NT2/D1 (cell line): ENCODE measurements at regions not wholly inside any gene's neighbourhood (a gene's known extent, or its start where the extent isn't known, plus 50 kb on each side); places are given as distances from the start of the nearest gene placed in this dataset.

Experiments used
- SUZ12 ChIP-seq: IDR thresholded peaks from 2 replicates; pipeline ENCODE4 v1.6.1; 2011; ENCODE audit not compliant: insufficient read length, insufficient read depth; ENCODE audit errors: extremely low read depth
- YY1 ChIP-seq: IDR thresholded peaks from 2 replicates; pipeline ENCODE4 v1.6.1; 2011; ENCODE audit not compliant: insufficient read length, insufficient read depth
- ZNF274 ChIP-seq: IDR thresholded peaks from 2 replicates; pipeline ENCODE4 v1.6.1; 2011; ENCODE audit warnings: mild to moderate bottlenecking, low read depth, low read length

DNA sequence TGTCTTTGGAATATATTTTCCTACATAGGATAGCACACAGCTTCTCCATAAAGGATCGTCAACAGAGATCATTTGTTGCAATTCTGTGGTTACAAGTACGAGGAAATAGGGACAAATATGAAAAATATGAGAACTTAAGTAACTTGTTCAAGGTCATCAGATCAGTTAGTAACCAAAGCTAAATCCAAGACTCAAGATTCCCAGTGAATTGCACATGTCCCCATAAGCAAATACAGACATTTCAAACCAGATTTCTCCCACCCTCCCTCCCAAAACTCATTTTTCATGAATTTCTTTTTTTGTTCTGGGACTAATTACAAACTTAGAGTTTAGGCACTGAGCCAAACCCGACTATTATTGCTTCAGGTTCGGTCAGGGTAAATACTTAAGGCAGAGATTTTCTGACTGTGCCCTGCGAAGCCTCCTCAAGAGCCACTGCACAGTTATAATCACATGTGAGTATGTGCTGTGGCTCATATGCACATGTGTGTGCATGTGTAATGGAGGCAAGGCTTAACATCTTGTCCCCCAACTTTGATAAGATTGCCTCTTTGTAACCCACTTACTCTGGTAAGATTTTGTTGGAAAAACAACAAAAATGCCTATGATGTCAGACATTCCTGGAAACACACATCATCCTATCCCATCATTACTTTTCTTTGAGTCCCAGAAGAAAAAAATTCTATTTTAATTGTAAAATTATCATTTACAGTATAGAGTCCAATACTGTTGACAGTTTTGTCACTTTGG is 216.2 kb downstream of the CD83 start:
- TF ChIP-seq YY1 (no peak), SUZ12 (no peak), ZNF274 (no peak)
